Upper lobe of left lung (tissue), 6 donors: ENCODE measurements at regions not wholly inside any gene's neighbourhood (a gene's known extent, or its start where the extent isn't known, plus 50 kb on each side); places are given as distances from the start of the nearest gene placed in this dataset.

Experiments used
- ATAC-seq, 2 donors: fragments of 200-7000 bp; cut with Tn5 transposase; one replicate each; pipeline ENCODE4 v1.9.1; 2022; ENCODE audit warnings: mild to moderate bottlenecking in 2 of 2, moderate library complexity in 2 of 2; ENCODE audit not compliant: low FRiP score in 2 of 2
- DNase-seq, 2 donors: peaks; one replicate each; pipeline ENCODE4 v3.0.0-alpha.2; 2019 to 2020
- H3K27ac ChIP-seq, 4 donors: fragments of 200-600 bp; sonication (generic); one replicate each; pipeline ENCODE4 v1.5.1; 2016 to 2019
- H3K27me3 ChIP-seq, 4 donors: fragments of 200-600 bp; sonication (generic); one replicate each; pipeline ENCODE4 v1.5.1; 2017 to 2019
- H3K36me3 ChIP-seq, 4 donors: fragments of 200-600 bp; sonication (generic); one replicate each; pipeline ENCODE4 v1.5.1; 2016 to 2019
- H3K4me1 ChIP-seq, 4 donors: fragments of 200-600 bp; sonication (generic); one replicate each; pipeline ENCODE4 v1.5.1; 2018 to 2019
- H3K4me3 ChIP-seq, 4 donors: fragments of 200-600 bp; sonication (generic); one replicate each; pipeline ENCODE4 v1.5.1; 2017 to 2019; ENCODE audit warnings: mild to moderate bottlenecking in 2 of 4, moderate library complexity in 1 of 4
- H3K9me3 ChIP-seq, 4 donors: fragments of 200-600 bp; sonication (generic); one replicate each; pipeline ENCODE4 v1.5.1; 2018 to 2019
- CTCF ChIP-seq, 6 experiments: fragments of 450-650 bp in 4 of 6; fragments of 200-600 bp in 2 of 6; sonication (generic) in 2 of 6; IDR thresholded peaks; one replicate each; pipeline ENCODE4 v1.5.1; 2016 to 2019; ENCODE audit warnings: antibody characterized with exemption in 6 of 6
- EP300 ChIP-seq, 4 donors: sonication (generic); formaldehyde crosslinking; IDR thresholded peaks; one replicate each; pipeline ENCODE4 v1.5.1; 2017; ENCODE audit warnings: antibody characterized with exemption in 4 of 4, control low read depth in 2 of 4
- POLR2A ChIP-seq, 4 donors: fragments of 450-650 bp; IDR thresholded peaks; one replicate each; pipeline ENCODE4 v1.5.1; 2016 to 2017; ENCODE audit warnings: antibody characterized with exemption in 4 of 4, mild to moderate bottlenecking in 2 of 4
- POLR2AphosphoS5 ChIP-seq, 2 donors: sonication (generic); formaldehyde crosslinking; IDR thresholded peaks; one replicate each; pipeline ENCODE4 v1.5.1; 2017; ENCODE audit warnings: antibody characterized with exemption in 2 of 2
- WGBS, 2 donors: methylation state at CpG; one replicate each; pipeline ENCODE4 v1.1.5; 2017 to 2018; 5-methylcytosine and 5-hydroxymethylcytosine counted together
- donor health status: DM: no; HTN: no; CAD: no; lungs with moderate emphysema.
- donor health status: DM: no; HTN: yes; CAD: no; lungs with severe emphysema.

- no peaks in the 10 kb centered on the region for H3K36me3 ChIP-seq
- ATAC-seq: no peak
- H3K27ac ChIP-seq: no peak overlapping the region
- H3K9me3 ChIP-seq: no peaks in the 10 kb centered on the region
- H3K4me3 ChIP-seq: no peak overlapping the region
- no peak for TF ChIP-seq EP300 (IDR thresholded peaks at IDR 0.05)
- no peaks in the 10 kb centered on the region for H3K27me3 ChIP-seq
- H3K4me1 ChIP-seq: no peaks in the 10 kb centered on the region
- no peak for DNase-seq
These were observed 335.8 kb downstream of the RAD51AP2 start for GRCh38 chr2:17182399-17182798.

- Histone ChIP-seq H3K27me3 (no peaks in the 10 kb centered on the region), H3K27ac (no peak overlapping the region), H3K4me1 (no peaks in the 10 kb centered on the region), H3K9me3 (no peaks in the 10 kb centered on the region), H3K36me3 (no peaks in the 10 kb centered on the region), H3K4me3 (no peak overlapping the region)
- WGBS, 2 donors: 85 to 92% methylated on average over 4 of the region's 4 CpGs
- TF ChIP-seq POLR2AphosphoS5 (IDR thresholded peaks at IDR 0.05) (no peak), EP300 (IDR thresholded peaks at IDR 0.05) (no peak), POLR2A (IDR thresholded peaks at IDR 0.05) (no peak), CTCF (IDR thresholded peaks at IDR 0.05) (no peak)
- DNase-seq (no peak), ATAC-seq (no peak)
These were observed 337.0 kb downstream of the RAD51AP2 start for GRCh38 chr2:17181051-17181752.

GRCh38 chr2:17179145-17179808 is 339.0 kb downstream of the RAD51AP2 start:
- H3K4me1 ChIP-seq: no peaks in the 10 kb centered on the region
- no peaks in the 10 kb centered on the region for H3K36me3 ChIP-seq
- no peak overlapping the region for H3K27ac ChIP-seq
- no peaks in the 10 kb centered on the region for H3K27me3 ChIP-seq
- no peak overlapping the region for H3K4me3 ChIP-seq
- ATAC-seq (no peak), DNase-seq (no peak)
- TF ChIP-seq POLR2AphosphoS5 (IDR thresholded peaks at IDR 0.05) (no peak), EP300 (IDR thresholded peaks at IDR 0.05) (no peak), POLR2A (IDR thresholded peaks at IDR 0.05) (no peak), CTCF (IDR thresholded peaks at IDR 0.05) (no peak)
- H3K9me3 ChIP-seq: no peaks in the 10 kb centered on the region
- 79 to 82% methylated on average over 1 of the region's 1 CpG for WGBS, 2 donors

- Histone ChIP-seq H3K4me1 (no peaks in the 10 kb centered on the region), H3K27me3 (no peaks in the 10 kb centered on the region), H3K4me3 (no peak overlapping the region), H3K9me3 (no peaks in the 10 kb centered on the region), H3K27ac (no peak overlapping the region), H3K36me3 (no peaks in the 10 kb centered on the region)
- no peak for DNase-seq
- no peak for TF ChIP-seq EP300 (IDR thresholded peaks at IDR 0.05)
- TF ChIP-seq POLR2AphosphoS5 (IDR thresholded peaks at IDR 0.05): no peak
- no peak for TF ChIP-seq CTCF (IDR thresholded peaks at IDR 0.05)
- TF ChIP-seq POLR2A (IDR thresholded peaks at IDR 0.05): no peak
- ATAC-seq: no peak
- 63 to 64% methylated on average over 1 of the region's 1 CpG for WGBS, 2 donors
These were observed 341.2 kb downstream of the RAD51AP2 start for GRCh38 chr2:17177088-17177487.

- no peak for TF ChIP-seq POLR2A (IDR thresholded peaks at IDR 0.05)
- peak in 4 of 6 experiments; percentile 19 to 51 (median 34) for TF ChIP-seq CTCF (IDR thresholded peaks at IDR 0.05)
- WGBS, 2 donors: 42 to 47% methylated on average over 7 of the region's 7 CpGs
- Histone ChIP-seq H3K9me3 (no peaks in the 10 kb centered on the region), H3K4me3 (no peak overlapping the region), H3K36me3 (no peaks in the 10 kb centered on the region), H3K27ac (no peak overlapping the region), H3K27me3 (no peaks in the 10 kb centered on the region), H3K4me1 (no peaks in the 10 kb centered on the region)
- DNase-seq (no peak), ATAC-seq (peak; percentile 57 to 64)
These were observed 346.7 kb downstream of the RAD51AP2 start for GRCh38 chr2:17171446-17172049.
